GM23338 (cell line): ENCODE measurements at regions not wholly inside any gene's neighbourhood (a gene's known extent, or its start where the extent isn't known, plus 50 kb on each side); places are given as distances from the start of the nearest gene placed in this dataset.

Source experiments
- ETS1 ChIP-seq: IDR thresholded peaks from 2 replicates; pipeline ENCODE4 v1.6.1; 2016; ENCODE audit warnings: antibody characterized with exemption
- EZH2 ChIP-seq: fragments of 200-600 bp; sonication (generic); IDR thresholded peaks from one replicate; pipeline ENCODE4 v1.8.0; 2017; ENCODE audit warnings: antibody characterized with exemption, mild to moderate bottlenecking, low read depth; ENCODE audit not compliant: unreplicated experiment
- POLR2AphosphoS5 ChIP-seq: IDR thresholded peaks from 2 replicates; pipeline ENCODE4 v1.6.1; 2016; ENCODE audit warnings: antibody characterized with exemption, low read depth
- TF ChIP-seq, protein P1 (sequence below), 2 experiments: fragments of 200-600 bp in 1 of 2; sonication (generic) in 1 of 2; conservative IDR thresholded peaks; 2 replicates each; pipeline versions ENCODE4 v1.5.1 to v1.6.1; 2016 to 2017; ENCODE audit warnings: antibody characterized with exemption in 2 of 2, low read depth in 2 of 2, mild to moderate bottlenecking in 2 of 2, moderate library complexity in 1 of 2
- TF ChIP-seq, protein P2 (sequence below): IDR thresholded peaks from one replicate; pipeline ENCODE4 v1.6.1; 2018; ENCODE audit warnings: antibody characterized with exemption; ENCODE audit not compliant: unreplicated experiment

DNA sequence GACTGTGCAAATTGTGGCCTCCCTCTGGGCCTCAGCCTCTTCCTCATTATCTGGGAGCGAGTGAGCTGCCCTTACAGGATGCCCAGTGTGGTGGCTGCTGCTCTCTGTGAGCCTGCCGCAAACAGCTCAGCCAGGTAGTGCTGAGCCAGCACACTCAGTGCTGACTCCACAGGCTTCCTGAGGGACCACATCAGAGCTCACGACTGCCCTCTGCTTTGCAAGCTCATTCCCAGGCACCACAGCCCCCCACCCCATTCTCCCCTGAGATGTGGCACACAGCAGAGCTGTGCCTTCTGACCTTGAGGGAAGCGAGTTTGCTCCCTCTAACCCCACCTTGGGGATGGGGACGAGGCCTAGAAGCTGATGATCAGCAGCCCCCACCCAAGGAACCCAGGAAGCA is 230.5 kb upstream of the PPP2R2D start:
- TF ChIP-seq, protein P1, sequence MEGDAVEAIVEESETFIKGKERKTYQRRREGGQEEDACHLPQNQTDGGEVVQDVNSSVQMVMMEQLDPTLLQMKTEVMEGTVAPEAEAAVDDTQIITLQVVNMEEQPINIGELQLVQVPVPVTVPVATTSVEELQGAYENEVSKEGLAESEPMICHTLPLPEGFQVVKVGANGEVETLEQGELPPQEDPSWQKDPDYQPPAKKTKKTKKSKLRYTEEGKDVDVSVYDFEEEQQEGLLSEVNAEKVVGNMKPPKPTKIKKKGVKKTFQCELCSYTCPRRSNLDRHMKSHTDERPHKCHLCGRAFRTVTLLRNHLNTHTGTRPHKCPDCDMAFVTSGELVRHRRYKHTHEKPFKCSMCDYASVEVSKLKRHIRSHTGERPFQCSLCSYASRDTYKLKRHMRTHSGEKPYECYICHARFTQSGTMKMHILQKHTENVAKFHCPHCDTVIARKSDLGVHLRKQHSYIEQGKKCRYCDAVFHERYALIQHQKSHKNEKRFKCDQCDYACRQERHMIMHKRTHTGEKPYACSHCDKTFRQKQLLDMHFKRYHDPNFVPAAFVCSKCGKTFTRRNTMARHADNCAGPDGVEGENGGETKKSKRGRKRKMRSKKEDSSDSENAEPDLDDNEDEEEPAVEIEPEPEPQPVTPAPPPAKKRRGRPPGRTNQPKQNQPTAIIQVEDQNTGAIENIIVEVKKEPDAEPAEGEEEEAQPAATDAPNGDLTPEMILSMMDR (conservative IDR thresholded peaks at IDR 0.05; ENCODE audit: low read depth in 2 of 2) = peak in 1 of 2 experiments; percentile 40; a peak in 2 of 4 replicates
- no peak for TF ChIP-seq EZH2
- TF ChIP-seq ETS1 = no peak
- TF ChIP-seq, protein P2, sequence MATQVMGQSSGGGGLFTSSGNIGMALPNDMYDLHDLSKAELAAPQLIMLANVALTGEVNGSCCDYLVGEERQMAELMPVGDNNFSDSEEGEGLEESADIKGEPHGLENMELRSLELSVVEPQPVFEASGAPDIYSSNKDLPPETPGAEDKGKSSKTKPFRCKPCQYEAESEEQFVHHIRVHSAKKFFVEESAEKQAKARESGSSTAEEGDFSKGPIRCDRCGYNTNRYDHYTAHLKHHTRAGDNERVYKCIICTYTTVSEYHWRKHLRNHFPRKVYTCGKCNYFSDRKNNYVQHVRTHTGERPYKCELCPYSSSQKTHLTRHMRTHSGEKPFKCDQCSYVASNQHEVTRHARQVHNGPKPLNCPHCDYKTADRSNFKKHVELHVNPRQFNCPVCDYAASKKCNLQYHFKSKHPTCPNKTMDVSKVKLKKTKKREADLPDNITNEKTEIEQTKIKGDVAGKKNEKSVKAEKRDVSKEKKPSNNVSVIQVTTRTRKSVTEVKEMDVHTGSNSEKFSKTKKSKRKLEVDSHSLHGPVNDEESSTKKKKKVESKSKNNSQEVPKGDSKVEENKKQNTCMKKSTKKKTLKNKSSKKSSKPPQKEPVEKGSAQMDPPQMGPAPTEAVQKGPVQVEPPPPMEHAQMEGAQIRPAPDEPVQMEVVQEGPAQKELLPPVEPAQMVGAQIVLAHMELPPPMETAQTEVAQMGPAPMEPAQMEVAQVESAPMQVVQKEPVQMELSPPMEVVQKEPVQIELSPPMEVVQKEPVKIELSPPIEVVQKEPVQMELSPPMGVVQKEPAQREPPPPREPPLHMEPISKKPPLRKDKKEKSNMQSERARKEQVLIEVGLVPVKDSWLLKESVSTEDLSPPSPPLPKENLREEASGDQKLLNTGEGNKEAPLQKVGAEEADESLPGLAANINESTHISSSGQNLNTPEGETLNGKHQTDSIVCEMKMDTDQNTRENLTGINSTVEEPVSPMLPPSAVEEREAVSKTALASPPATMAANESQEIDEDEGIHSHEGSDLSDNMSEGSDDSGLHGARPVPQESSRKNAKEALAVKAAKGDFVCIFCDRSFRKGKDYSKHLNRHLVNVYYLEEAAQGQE = no peak
- no peak for TF ChIP-seq POLR2AphosphoS5
